DND-41 (cell line): ENCODE measurements at regions not wholly inside any gene's neighbourhood (a gene's known extent, or its start where the extent isn't known, plus 50 kb on each side); places are given as distances from the start of the nearest gene placed in this dataset.

Experiments used
- CTCF ChIP-seq: IDR thresholded peaks from 2 replicates; pipeline ENCODE4 v1.5.1; 2012; ENCODE audit warnings: borderline replicate concordance, low read length, moderate library complexity, mild to moderate bottlenecking; ENCODE audit not compliant: poor library complexity, severe bottlenecking; ENCODE audit errors: extremely low read depth
- EZH2 ChIP-seq: IDR thresholded peaks from 3 replicates; pipeline ENCODE4 v1.6.1; 2012; ENCODE audit warnings: borderline replicate concordance, low read depth, mild to moderate bottlenecking, moderate library complexity, low read length, inconsistent platforms; ENCODE audit not compliant: severe bottlenecking

GRCh38 chr10:110355922-110356627 lies 51.4 kb upstream of the SMNDC1 start:
- TF ChIP-seq CTCF: no peak
- TF ChIP-seq EZH2: no peak
